Mesodermal cell (in vitro differentiated cells): ENCODE measurements at regions not wholly inside any gene's neighbourhood (a gene's known extent, or its start where the extent isn't known, plus 50 kb on each side); places are given as distances from the start of the nearest gene placed in this dataset.

Experiments used
- H3K27ac ChIP-seq: 2 replicates; pipeline ENCODE4 v1.7.0; 2013; ENCODE audit warnings: mild to moderate bottlenecking, low read depth, low read length, moderate library complexity; ENCODE audit not compliant: severe bottlenecking
- H3K36me3 ChIP-seq: 2 replicates; pipeline ENCODE4 v1.7.1; 2013; ENCODE audit warnings: mild to moderate bottlenecking, low read length, moderate library complexity; ENCODE audit not compliant: control insufficient read depth, insufficient read depth
- H3K4me1 ChIP-seq: one replicate; pipeline ENCODE4 v1.7.1; 2013; ENCODE audit warnings: mild to moderate bottlenecking, low read length; ENCODE audit not compliant: insufficient read depth, control insufficient read depth, poor library complexity, severe bottlenecking
- H3K4me3 ChIP-seq: 2 replicates; pipeline ENCODE4 v1.7.0; 2013; ENCODE audit warnings: low read length, control low read depth, mild to moderate bottlenecking; ENCODE audit not compliant: insufficient read depth, poor library complexity, severe bottlenecking; ENCODE audit errors: extremely low read depth
- H3K9me3 ChIP-seq: 2 replicates; pipeline ENCODE4 v1.7.1; 2013; ENCODE audit warnings: mild to moderate bottlenecking, low read length, moderate library complexity; ENCODE audit not compliant: control insufficient read depth
- WGBS, 2 experiments: methylation state at CpG; one replicate each; pipeline ENCODE4 v1.1.5; 2013; ENCODE audit warnings: missing lambda C conversion rate in 2 of 2; ENCODE audit not compliant: insufficient coverage in 2 of 2; 5-methylcytosine and 5-hydroxymethylcytosine counted together

DNA sequence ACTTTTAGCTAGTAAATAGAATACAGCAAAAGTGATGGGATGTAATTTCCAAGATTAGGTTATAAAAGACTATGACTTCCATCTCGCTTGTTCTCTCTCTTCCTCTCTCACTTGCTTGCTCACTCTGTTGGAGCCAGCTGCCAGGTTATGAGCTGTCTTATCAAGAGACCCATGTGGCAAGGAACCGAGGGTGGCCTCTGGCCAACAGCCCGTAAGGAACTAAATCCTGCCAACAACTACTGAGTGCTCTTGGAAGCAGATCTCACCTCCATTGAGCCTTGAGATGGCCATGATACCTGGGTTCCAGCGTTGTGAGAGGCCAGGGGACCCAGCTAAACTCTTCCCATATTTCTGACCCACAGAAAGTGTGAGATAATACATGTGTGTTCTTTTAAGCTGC lies 636.1 kb downstream of the ACTL7B start:
- Histone ChIP-seq H3K36me3 (no peaks in the 10 kb centered on the region), H3K4me3 (no peak overlapping the region), H3K27ac (no peak overlapping the region), H3K9me3 (no peaks in the 10 kb centered on the region), H3K4me1 (no peaks in the 10 kb centered on the region)
- WGBS, 2 experiments: 88 to 92% methylated on average over 2 to 3 of the region's 4 CpGs

GRCh38 chr9:108217431-108218349 lies 638.1 kb downstream of the ACTL7B start:
- no peaks in the 10 kb centered on the region for H3K4me1 ChIP-seq
- H3K27ac ChIP-seq: no peak overlapping the region
- H3K9me3 ChIP-seq: no peaks in the 10 kb centered on the region
- 82 to 84% methylated on average over 4 to 9 of the region's 12 CpGs for WGBS, 2 experiments
- no peaks in the 10 kb centered on the region for H3K36me3 ChIP-seq
- H3K4me3 ChIP-seq: no peak overlapping the region

GRCh38 chr9:108213511-108213910 lies 642.3 kb downstream of the ACTL7B start:
- Histone ChIP-seq H3K36me3 (no peaks in the 10 kb centered on the region), H3K4me1 (no peaks in the 10 kb centered on the region), H3K4me3 (no peak overlapping the region), H3K9me3 (no peaks in the 10 kb centered on the region), H3K27ac (no peak overlapping the region)
- 91% methylated on average over 1 of the region's 2 CpGs; no CpG with 5 or more reads in 1 of the 2 experiments for WGBS, 2 experiments

GRCh38 chr9:108212184-108212583 lies 643.6 kb downstream of the ACTL7B start:
- no peak overlapping the region for H3K4me3 ChIP-seq
- H3K9me3 ChIP-seq: no peaks in the 10 kb centered on the region
- WGBS, 2 experiments: 87 to 92% methylated on average over 3 of the region's 4 CpGs
- H3K4me1 ChIP-seq: no peaks in the 10 kb centered on the region
- no peak overlapping the region for H3K27ac ChIP-seq
- H3K36me3 ChIP-seq: no peaks in the 10 kb centered on the region

- Histone ChIP-seq H3K4me3 (no peak overlapping the region), H3K4me1 (no peaks in the 10 kb centered on the region)
- no CpG with 5 or more reads among the region's 1 CpG for WGBS, 2 experiments
Measured at GRCh38 chr9:108211411-108211955, 644.3 kb downstream of the ACTL7B start.

GRCh38 chr9:108209132-108209685 lies 646.6 kb downstream of the ACTL7B start:
- no peaks in the 10 kb centered on the region for H3K9me3 ChIP-seq
- no peak overlapping the region for H3K4me3 ChIP-seq
- no peaks in the 10 kb centered on the region for H3K4me1 ChIP-seq
- 85 to 100% methylated on average over 4 to 5 of the region's 5 CpGs for WGBS, 2 experiments
- H3K36me3 ChIP-seq: no peaks in the 10 kb centered on the region
- H3K27ac ChIP-seq: no peak overlapping the region

More at GRCh38 chr9:108211411-108211955, 644.3 kb downstream of the ACTL7B start:
- H3K27ac ChIP-seq: no peak overlapping the region
- no peaks in the 10 kb centered on the region for H3K9me3 ChIP-seq
- no peaks in the 10 kb centered on the region for H3K36me3 ChIP-seq

DNA sequence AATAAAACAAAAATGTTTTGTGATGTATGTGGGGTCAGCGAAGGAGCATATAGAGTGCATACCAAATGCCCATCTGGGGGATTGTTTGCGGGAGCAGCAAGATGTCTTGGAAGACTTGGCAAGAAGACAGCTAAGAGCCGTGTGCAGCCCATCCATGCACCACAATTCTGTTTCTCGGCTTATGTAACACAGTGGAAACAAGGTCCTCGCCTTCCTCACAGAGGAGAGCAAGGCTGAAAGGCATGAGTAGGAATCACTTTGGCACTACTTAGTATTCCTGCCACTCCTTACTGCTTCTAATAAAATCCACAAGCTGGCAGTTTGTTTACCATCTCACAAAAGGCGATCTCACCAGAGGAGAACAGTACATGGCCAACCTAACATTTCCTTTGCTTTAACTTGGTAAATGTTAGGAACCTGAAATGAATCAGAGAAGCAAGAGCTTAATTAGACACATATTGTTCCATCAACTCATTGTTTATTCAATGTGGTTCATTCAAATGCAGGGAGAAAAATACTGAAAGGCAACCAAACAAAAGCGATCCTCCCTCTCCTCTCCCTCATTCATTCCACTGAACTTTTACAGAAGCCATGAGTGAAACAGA lies 648.1 kb downstream of the ACTL7B start:
- Histone ChIP-seq H3K4me1 (no peaks in the 10 kb centered on the region), H3K4me3 (no peak overlapping the region), H3K9me3 (no peaks in the 10 kb centered on the region), H3K36me3 (no peaks in the 10 kb centered on the region), H3K27ac (no peak overlapping the region)
- 84 to 92% methylated on average over 4 to 6 of the region's 7 CpGs for WGBS, 2 experiments

DNA sequence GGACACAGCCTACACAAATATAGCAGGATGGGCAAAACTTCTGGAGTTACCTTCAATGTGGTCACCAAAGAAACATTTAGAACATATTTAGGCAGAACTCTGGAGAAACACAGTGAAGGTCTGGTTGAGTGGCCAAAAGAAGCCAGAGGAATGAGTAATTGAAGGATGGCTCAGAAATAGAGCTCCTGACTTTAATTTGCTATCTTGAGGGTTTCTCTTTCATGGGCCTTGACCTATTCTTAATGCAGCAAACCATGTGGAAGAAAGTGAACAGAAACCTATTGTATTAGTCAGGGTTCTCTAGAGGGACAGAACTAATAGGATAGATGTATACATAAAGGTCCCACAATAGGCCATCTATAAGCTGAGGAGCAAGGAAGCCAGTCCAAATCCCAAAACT lies 650.5 kb downstream of the ACTL7B start:
- Histone ChIP-seq H3K36me3 (no peaks in the 10 kb centered on the region), H3K4me1 (no peaks in the 10 kb centered on the region), H3K9me3 (no peaks in the 10 kb centered on the region), H3K4me3 (no peak overlapping the region), H3K27ac (no peak overlapping the region)

DNA sequence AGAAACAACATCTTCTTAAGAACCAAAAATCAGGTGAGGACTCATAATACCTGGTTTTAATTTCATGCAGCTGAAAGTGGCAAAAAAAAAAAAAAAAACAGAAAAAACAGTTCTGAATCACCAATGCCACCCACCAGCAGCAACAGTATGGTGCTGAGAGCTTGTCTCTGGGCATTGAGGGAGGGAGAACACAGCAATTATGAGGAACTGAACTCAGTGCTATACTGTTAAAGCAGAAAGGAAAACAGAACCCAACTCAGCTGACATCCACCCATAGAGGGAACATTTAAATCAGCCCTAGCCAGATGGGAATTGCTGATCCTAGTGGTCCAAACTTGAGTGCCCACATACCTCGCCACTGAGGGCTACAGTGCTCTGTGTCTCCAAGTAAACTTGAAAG lies 657.9 kb downstream of the ACTL7B start:
- no peaks in the 10 kb centered on the region for H3K36me3 ChIP-seq
- no peak overlapping the region for H3K27ac ChIP-seq
- H3K4me1 ChIP-seq: no peaks in the 10 kb centered on the region
- H3K4me3 ChIP-seq: no peak overlapping the region
- peaks cover 2% of the 10 kb centered on the region for H3K9me3 ChIP-seq
- 67 to 100% methylated on average over 1 of the region's 1 CpG for WGBS, 2 experiments

DNA sequence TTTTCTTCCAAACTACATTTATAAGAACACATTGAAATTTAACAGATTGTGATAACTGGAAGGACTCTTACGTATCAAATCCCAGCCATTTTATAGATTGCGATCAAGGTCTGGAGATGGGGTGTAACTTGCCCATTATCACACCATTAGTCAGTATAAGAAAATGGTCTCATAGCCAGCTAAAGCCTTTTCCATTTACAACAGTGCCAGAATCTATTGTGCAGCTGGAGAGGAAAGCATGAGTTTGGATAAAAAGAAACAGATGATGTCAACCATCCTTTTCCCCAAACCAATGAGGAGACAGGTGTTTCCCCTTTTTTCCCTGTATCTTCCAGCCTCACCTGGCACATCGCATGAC lies 658.8 kb downstream of the ACTL7B start:
- Histone ChIP-seq H3K4me1 (no peaks in the 10 kb centered on the region), H3K36me3 (no peaks in the 10 kb centered on the region), H3K9me3 (peaks cover 2% of the 10 kb centered on the region), H3K4me3 (no peak overlapping the region), H3K27ac (no peak overlapping the region)
- WGBS, 2 experiments: 83 to 90% methylated on average over 1 of the region's 3 CpGs
